Gastroesophageal sphincter (tissue), 3 donors: ENCODE measurements at regions not wholly inside any gene's neighbourhood (a gene's known extent, or its start where the extent isn't known, plus 50 kb on each side); places are given as distances from the start of the nearest gene placed in this dataset.

Experiments
- EP300 ChIP-seq: sonication (generic); formaldehyde crosslinking; IDR thresholded peaks from one replicate; pipeline ENCODE4 v1.6.1; 2017; ENCODE audit warnings: antibody characterized with exemption, mild to moderate bottlenecking
- POLR2A ChIP-seq, 2 donors: fragments of 450-650 bp; IDR thresholded peaks; one replicate each; pipeline ENCODE4 v1.6.1; 2017; ENCODE audit warnings: antibody characterized with exemption in 2 of 2, mild to moderate bottlenecking in 2 of 2, moderate library complexity in 1 of 2
- POLR2AphosphoS5 ChIP-seq: sonication (generic); formaldehyde crosslinking; IDR thresholded peaks from one replicate; pipeline ENCODE4 v1.6.1; 2017; ENCODE audit warnings: antibody characterized with exemption
- TF ChIP-seq, protein P1 (sequence below), 4 experiments: fragments of 200-600 bp in 2 of 4; fragments of 450-650 bp in 2 of 4; sonication (generic) in 1 of 4; IDR thresholded peaks; one replicate each; pipeline ENCODE4 v1.5.1; 2017 to 2019; ENCODE audit warnings: antibody characterized with exemption in 4 of 4, mild to moderate bottlenecking in 2 of 4, moderate library complexity in 2 of 4

DNA sequence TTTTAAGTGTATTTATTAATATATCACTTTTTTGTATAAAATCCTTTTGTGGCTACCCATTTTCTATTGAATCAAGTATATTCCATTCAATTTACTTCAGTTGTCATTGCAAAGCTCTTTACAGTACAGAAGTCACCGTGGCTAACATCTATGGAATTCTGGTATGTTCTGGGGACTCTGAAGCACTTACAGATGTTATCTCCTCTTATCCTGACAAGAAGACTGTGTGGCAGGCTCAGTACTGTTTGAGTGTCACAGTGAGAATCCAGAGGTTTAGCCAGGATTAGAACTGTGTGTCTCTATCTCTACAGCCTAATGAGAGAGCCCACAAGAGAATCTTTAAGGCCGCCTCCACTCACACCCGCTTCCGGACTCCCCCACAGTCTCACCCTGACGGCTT, 78.2 kb upstream of the SORBS2 start:
- TF ChIP-seq POLR2A (IDR thresholded peaks at IDR 0.05) (no peak), POLR2AphosphoS5 (no peak), EP300 (no peak)
- TF ChIP-seq, protein P1, sequence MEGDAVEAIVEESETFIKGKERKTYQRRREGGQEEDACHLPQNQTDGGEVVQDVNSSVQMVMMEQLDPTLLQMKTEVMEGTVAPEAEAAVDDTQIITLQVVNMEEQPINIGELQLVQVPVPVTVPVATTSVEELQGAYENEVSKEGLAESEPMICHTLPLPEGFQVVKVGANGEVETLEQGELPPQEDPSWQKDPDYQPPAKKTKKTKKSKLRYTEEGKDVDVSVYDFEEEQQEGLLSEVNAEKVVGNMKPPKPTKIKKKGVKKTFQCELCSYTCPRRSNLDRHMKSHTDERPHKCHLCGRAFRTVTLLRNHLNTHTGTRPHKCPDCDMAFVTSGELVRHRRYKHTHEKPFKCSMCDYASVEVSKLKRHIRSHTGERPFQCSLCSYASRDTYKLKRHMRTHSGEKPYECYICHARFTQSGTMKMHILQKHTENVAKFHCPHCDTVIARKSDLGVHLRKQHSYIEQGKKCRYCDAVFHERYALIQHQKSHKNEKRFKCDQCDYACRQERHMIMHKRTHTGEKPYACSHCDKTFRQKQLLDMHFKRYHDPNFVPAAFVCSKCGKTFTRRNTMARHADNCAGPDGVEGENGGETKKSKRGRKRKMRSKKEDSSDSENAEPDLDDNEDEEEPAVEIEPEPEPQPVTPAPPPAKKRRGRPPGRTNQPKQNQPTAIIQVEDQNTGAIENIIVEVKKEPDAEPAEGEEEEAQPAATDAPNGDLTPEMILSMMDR (IDR thresholded peaks at IDR 0.05), result no peak
